Mesothelial cell of epicardium (in vitro differentiated cells): ENCODE measurements at regions not wholly inside any gene's neighbourhood (a gene's known extent, or its start where the extent isn't known, plus 50 kb on each side); places are given as distances from the start of the nearest gene placed in this dataset.

Experiments used
- DNase-seq, 2 experiments: peaks; one replicate each; pipeline ENCODE4 v3.0.0; 2021; ENCODE audit warnings: low spot score in 2 of 2; ENCODE audit not compliant: unreplicated experiment in 2 of 2
- H3K27ac Mint-ChIP-seq: 2 replicates; pipeline ENCODE4 v1.8.0; 2021; ENCODE audit warnings: mixed read lengths
- H3K27me3 Mint-ChIP-seq: 2 replicates; pipeline ENCODE4 v1.8.0; 2021; ENCODE audit warnings: low read depth, mixed read lengths
- H3K36me3 Mint-ChIP-seq: 2 replicates; pipeline ENCODE4 v1.8.0; 2021; ENCODE audit warnings: mixed read lengths
- H3K4me1 Mint-ChIP-seq: 2 replicates; pipeline ENCODE4 v1.8.0; 2021; ENCODE audit warnings: mixed read lengths
- H3K4me3 Mint-ChIP-seq: 2 replicates; pipeline ENCODE4 v1.8.0; 2021; ENCODE audit warnings: mild to moderate bottlenecking, moderate library complexity, mixed read lengths
- H3K9me3 Mint-ChIP-seq: 2 replicates; pipeline ENCODE4 v1.8.0; 2021; ENCODE audit warnings: mixed read lengths
- CTCF ChIP-seq: fragments of 200-600 bp; sonication (generic); IDR thresholded peaks from one replicate; pipeline ENCODE4 v1.5.0; 2021; ENCODE audit warnings: antibody characterized with exemption; ENCODE audit not compliant: unreplicated experiment

DNA sequence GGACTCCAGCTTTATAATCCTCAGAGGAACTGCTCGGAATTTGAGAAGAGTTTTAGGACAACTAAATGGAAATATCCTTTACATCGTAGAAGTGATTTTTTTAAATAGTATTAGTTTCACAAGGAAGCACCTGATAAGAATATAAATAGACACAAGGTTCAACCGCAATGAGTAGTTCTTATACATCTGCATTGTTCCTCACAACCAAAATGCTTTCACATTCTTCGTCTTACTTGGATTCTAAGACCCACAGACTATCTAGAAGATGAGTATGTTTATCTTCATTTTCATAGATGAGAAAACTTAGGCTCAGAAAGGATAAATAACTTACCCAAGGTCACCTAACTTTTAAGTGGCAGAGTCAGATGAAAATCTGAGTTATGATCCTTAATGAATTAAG is 469.0 kb downstream of the GALC start:
- Mint-ChIP-seq H3K27me3 (peaks cover 2% of the 10 kb centered on the region), H3K36me3 (no peaks in the 10 kb centered on the region), H3K27ac (no peak overlapping the region), H3K4me1 (no peaks in the 10 kb centered on the region), H3K9me3 (no peaks in the 10 kb centered on the region), H3K4me3 (no peak overlapping the region)
- DNase-seq = no peak
- no peak for TF ChIP-seq CTCF

GRCh38 chr14:87522575-87522974 is 470.4 kb downstream of the GALC start:
- Mint-ChIP-seq H3K9me3 (peaks cover 1% of the 10 kb centered on the region), H3K36me3 (no peaks in the 10 kb centered on the region), H3K4me1 (no peaks in the 10 kb centered on the region), H3K4me3 (no peak overlapping the region), H3K27ac (no peak overlapping the region), H3K27me3 (no peaks in the 10 kb centered on the region)
- no peak for DNase-seq
- no peak for TF ChIP-seq CTCF

DNA sequence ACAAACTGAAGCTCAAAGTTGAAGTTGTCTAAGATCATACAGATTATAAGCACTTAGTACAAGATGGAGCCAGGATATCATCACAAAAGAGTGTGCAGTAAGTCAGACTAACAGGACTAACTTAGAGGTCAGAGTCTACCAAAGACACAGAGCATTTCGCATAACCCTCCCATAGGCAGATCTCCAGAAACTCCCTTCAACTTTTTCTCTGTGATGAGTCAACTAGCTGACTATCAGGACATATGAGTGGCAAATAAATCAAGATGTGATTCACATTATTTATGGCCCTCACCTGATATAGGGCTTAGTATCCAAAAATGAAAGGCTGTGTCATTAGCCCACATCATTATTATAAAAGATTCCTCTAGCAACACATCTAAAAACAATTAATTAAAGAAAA is 484.6 kb downstream of the GALC start:
- no peak for TF ChIP-seq CTCF
- Mint-ChIP-seq H3K36me3 (no peaks in the 10 kb centered on the region), H3K27ac (no peak overlapping the region), H3K27me3 (peaks cover under 1% of the 10 kb centered on the region), H3K4me1 (peaks cover 8% of the 10 kb centered on the region), H3K4me3 (no peak overlapping the region), H3K9me3 (no peaks in the 10 kb centered on the region)
- DNase-seq = no peak

- Mint-ChIP-seq H3K9me3 (no peaks in the 10 kb centered on the region), H3K27me3 (no peaks in the 10 kb centered on the region), H3K36me3 (no peaks in the 10 kb centered on the region), H3K4me1 (peaks cover 8% of the 10 kb centered on the region), H3K4me3 (no peak overlapping the region), H3K27ac (no peak overlapping the region)
- no peak for TF ChIP-seq CTCF
- DNase-seq = no peak
These were observed 489.3 kb downstream of the GALC start for GRCh38 chr14:87503711-87504110.

DNA sequence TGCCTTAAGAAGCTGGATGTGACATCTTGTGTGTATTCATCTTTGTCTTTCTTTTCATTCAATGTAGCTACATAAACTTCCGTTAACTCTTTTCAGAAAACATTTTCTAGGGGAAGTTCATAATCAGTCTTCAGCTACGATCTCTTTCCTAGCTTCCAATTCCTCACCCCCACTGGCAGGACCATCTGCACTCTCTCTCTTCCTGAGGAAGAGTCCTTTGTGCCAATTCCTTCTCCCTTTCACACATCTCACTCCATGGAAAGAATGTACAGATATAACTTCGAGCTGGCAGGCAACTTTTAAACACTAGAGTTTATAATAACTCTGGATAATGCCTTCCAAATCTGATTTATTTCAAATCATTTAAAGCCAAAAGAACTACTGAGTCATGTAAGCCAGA is 495.7 kb downstream of the GALC start:
- Mint-ChIP-seq H3K4me3 (no peak overlapping the region), H3K27me3 (no peaks in the 10 kb centered on the region), H3K4me1 (no peaks in the 10 kb centered on the region), H3K9me3 (peaks cover 5% of the 10 kb centered on the region), H3K27ac (no peak overlapping the region), H3K36me3 (no peaks in the 10 kb centered on the region)
- TF ChIP-seq CTCF = no peak
- DNase-seq = no peak

DNA sequence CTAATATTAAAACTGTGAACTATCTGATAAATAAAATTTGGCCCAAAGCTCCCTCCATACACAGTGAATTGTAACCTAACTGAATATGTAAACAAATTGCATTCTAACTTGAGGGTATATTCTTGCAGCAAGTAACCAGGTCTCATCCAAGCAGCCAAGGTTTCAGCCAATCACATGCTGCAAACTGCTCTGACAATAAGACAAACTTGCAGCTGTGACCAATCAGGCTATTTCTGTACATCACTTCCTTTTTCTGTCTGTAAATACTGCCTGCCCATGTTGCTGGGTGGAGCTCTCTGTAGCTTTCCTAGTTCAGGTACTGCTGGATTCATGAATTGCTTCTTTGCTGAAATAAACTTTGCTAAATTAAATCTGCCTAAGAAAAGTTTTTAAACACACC is 499.0 kb downstream of the GALC start:
- H3K36me3 Mint-ChIP-seq = no peaks in the 10 kb centered on the region
- H3K4me1 Mint-ChIP-seq = no peaks in the 10 kb centered on the region
- H3K27me3 Mint-ChIP-seq = no peaks in the 10 kb centered on the region
- no peak overlapping the region for H3K4me3 Mint-ChIP-seq
- TF ChIP-seq CTCF = no peak
- peaks cover 17% of the 10 kb centered on the region for H3K9me3 Mint-ChIP-seq
- no peak overlapping the region for H3K27ac Mint-ChIP-seq
- DNase-seq = no peak
